ENCODE measurements at regions not wholly inside any gene's neighbourhood (a gene's known extent, or its start where the extent isn't known, plus 50 kb on each side); places are given as distances from the start of the nearest gene placed in this dataset.

GRCh38 chr2:55811048-55811447 lies 112.5 kb downstream of the EFEMP1 start:
- Histone ChIP-seq H3K4me1 (ENCODE audit: control insufficient read depth, low read length) (no peaks in the 10 kb centered on the region), H3F3A (ENCODE audit: control insufficient read depth, insufficient read depth) (no peaks in the 10 kb centered on the region), H3K27ac (ENCODE audit: low read depth, low read length) (no peak overlapping the region), H3K9me2 (replicated peaks; ENCODE audit: control insufficient read depth, low read length) (no peaks in the 10 kb centered on the region), H3K4me3 (ENCODE audit: low read length) (no peak overlapping the region), H3K36me3 (ENCODE audit: control insufficient read depth, low read length) (no peaks in the 10 kb centered on the region), H3K79me2 (ENCODE audit: control insufficient read depth, low read length) (no peaks in the 10 kb centered on the region), H3K27me3 (ENCODE audit: control insufficient read depth, low read length) (no peaks in the 10 kb centered on the region), H3K4me2 (ENCODE audit: low read length) (no peak overlapping the region), H4K20me1 (ENCODE audit: control insufficient read depth, insufficient read depth, low read depth, low read length) (no peaks in the 10 kb centered on the region), H3K9me3 (ENCODE audit: control insufficient read depth, insufficient read depth, low read length) (no peaks in the 10 kb centered on the region)
- TF ChIP-seq, protein P1, sequence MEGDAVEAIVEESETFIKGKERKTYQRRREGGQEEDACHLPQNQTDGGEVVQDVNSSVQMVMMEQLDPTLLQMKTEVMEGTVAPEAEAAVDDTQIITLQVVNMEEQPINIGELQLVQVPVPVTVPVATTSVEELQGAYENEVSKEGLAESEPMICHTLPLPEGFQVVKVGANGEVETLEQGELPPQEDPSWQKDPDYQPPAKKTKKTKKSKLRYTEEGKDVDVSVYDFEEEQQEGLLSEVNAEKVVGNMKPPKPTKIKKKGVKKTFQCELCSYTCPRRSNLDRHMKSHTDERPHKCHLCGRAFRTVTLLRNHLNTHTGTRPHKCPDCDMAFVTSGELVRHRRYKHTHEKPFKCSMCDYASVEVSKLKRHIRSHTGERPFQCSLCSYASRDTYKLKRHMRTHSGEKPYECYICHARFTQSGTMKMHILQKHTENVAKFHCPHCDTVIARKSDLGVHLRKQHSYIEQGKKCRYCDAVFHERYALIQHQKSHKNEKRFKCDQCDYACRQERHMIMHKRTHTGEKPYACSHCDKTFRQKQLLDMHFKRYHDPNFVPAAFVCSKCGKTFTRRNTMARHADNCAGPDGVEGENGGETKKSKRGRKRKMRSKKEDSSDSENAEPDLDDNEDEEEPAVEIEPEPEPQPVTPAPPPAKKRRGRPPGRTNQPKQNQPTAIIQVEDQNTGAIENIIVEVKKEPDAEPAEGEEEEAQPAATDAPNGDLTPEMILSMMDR (IDR thresholded peaks at IDR 0.05; ENCODE audit: low read depth, low read length, poor library complexity, severe bottlenecking): no peak
- no peak for TF ChIP-seq EZH2phosphoT487 (IDR thresholded peaks at IDR 0.05; ENCODE audit: borderline replicate concordance, low read length)

DNA sequence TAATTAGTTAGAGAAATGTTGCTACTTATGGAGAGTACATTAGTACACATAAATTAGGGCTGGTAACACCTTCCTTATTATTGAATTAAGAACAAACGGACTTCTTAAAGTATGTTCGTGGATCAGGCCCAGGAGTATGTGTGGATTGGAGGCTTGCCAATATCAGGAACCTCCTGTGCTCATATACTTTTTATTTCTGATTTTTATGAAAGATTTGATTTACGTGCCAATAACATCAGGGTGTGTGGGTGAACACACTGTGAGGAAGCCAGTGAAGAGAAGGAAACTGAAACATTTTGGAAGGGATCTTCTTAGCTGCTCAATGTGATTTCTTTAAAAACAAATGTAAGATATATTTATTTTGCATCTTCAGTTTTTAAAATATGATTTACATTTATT lies 113.0 kb downstream of the EFEMP1 start:
- H3K27ac ChIP-seq (ENCODE audit: low read depth, low read length): no peak overlapping the region
- no peak overlapping the region for H3K4me2 ChIP-seq (ENCODE audit: low read length)
- TF ChIP-seq EZH2phosphoT487 (IDR thresholded peaks at IDR 0.05; ENCODE audit: borderline replicate concordance, low read length): no peak
- TF ChIP-seq, protein P1 (IDR thresholded peaks at IDR 0.05; ENCODE audit: low read depth, low read length, poor library complexity, severe bottlenecking): no peak
- H3K27me3 ChIP-seq (ENCODE audit: control insufficient read depth, low read length): 0 out of 2 replicates have a peak, but pooled peaks cover 1% of the 10 kb centered on the region
- no peaks in the 10 kb centered on the region for H4K20me1 ChIP-seq (ENCODE audit: control insufficient read depth, insufficient read depth, low read depth, low read length)
- no peaks in the 10 kb centered on the region for H3K9me3 ChIP-seq (ENCODE audit: control insufficient read depth, insufficient read depth, low read length)
- no peaks in the 10 kb centered on the region for H3K9me2 ChIP-seq (replicated peaks; ENCODE audit: control insufficient read depth, low read length)
- no peaks in the 10 kb centered on the region for H3F3A ChIP-seq (ENCODE audit: control insufficient read depth, insufficient read depth)
- H3K79me2 ChIP-seq (ENCODE audit: control insufficient read depth, low read length): no peaks in the 10 kb centered on the region
- H3K36me3 ChIP-seq (ENCODE audit: control insufficient read depth, low read length): no peaks in the 10 kb centered on the region
- H3K4me1 ChIP-seq (ENCODE audit: control insufficient read depth, low read length): no peaks in the 10 kb centered on the region
- H3K4me3 ChIP-seq (ENCODE audit: low read length): no peak overlapping the region

DNA sequence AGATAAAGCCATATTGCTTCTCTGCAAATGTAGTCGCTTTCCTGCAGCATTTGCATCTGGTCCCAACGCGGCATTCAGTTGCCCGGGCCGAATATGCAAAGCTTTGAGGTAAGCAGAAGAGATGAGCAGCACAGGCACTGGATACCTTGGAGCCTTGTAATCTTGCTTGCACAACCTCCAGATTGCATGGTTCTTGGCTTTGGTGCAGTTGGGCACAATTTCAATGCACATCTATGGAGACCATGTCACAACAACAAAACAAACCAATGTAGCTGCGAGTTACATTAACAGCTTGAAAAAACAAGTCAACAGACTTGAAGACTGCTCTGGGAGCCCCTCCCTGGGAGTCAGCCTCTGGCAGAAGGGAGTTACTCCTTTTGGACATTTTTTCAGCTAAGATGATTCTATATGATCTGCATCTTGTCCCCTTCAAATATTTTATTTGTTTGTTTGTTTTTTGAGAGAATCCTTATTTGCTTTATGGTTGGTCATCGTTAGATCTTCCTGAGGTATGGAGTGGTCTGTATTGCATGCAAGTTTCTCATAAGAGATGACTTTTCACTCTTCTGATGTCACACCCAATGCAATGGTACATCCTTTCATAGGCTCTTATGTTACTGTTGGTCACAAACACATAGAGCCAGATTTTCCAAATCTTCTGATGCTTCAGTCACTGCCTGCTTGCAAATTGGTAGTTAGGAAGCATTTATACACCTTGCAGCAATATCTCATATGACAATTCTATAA lies 113.5 kb downstream of the EFEMP1 start:
- H3K4me2 ChIP-seq (ENCODE audit: low read length): no peak overlapping the region
- no peaks in the 10 kb centered on the region for H3F3A ChIP-seq (ENCODE audit: control insufficient read depth, insufficient read depth)
- H3K36me3 ChIP-seq (ENCODE audit: control insufficient read depth, low read length): no peaks in the 10 kb centered on the region
- no peaks in the 10 kb centered on the region for H3K4me1 ChIP-seq (ENCODE audit: control insufficient read depth, low read length)
- TF ChIP-seq, protein P1 (IDR thresholded peaks at IDR 0.05; ENCODE audit: low read depth, low read length, poor library complexity, severe bottlenecking): no peak
- TF ChIP-seq EZH2phosphoT487 (IDR thresholded peaks at IDR 0.05; ENCODE audit: borderline replicate concordance, low read length): no peak
- H3K9me2 ChIP-seq (replicated peaks; ENCODE audit: control insufficient read depth, low read length): no peaks in the 10 kb centered on the region
- 0 out of 2 replicates have a peak, but pooled peaks cover 3% of the 10 kb centered on the region for H3K27me3 ChIP-seq (ENCODE audit: control insufficient read depth, low read length)
- no peak overlapping the region for H3K4me3 ChIP-seq (ENCODE audit: low read length)
- no peaks in the 10 kb centered on the region for H4K20me1 ChIP-seq (ENCODE audit: control insufficient read depth, insufficient read depth, low read depth, low read length)
- no peak overlapping the region for H3K27ac ChIP-seq (ENCODE audit: low read depth, low read length)
- no peaks in the 10 kb centered on the region for H3K9me3 ChIP-seq (ENCODE audit: control insufficient read depth, insufficient read depth, low read length)
- no peaks in the 10 kb centered on the region for H3K79me2 ChIP-seq (ENCODE audit: control insufficient read depth, low read length)
